PFSK-1 (cell line): ENCODE measurements at regions not wholly inside any gene's neighbourhood (a gene's known extent, or its start where the extent isn't known, plus 50 kb on each side); places are given as distances from the start of the nearest gene placed in this dataset.

Source experiments
- FOXP2 ChIP-seq: optimal IDR thresholded peaks from 2 replicates; pipeline ENCODE3; 2011; ENCODE audit warnings: borderline replicate concordance, control low read depth, inconsistent platforms; ENCODE audit not compliant: insufficient read depth; ENCODE audit errors: extremely low read length, extremely low read depth
- POLR2AphosphoS5 ChIP-seq: IDR thresholded peaks from 2 replicates; pipeline ENCODE4 v1.6.1; 2012; ENCODE audit warnings: low read depth, mild to moderate bottlenecking, control low read depth, low read length, moderate library complexity
- REST ChIP-seq, 2 experiments: IDR thresholded peaks; 2 replicates each; pipeline versions ENCODE4 v1.6.1 to v1.8.0; 2011 to 2012; ENCODE audit warnings: low read depth in 2 of 2, low read length in 2 of 2, control low read depth in 1 of 2, inconsistent platforms in 1 of 2, mild to moderate bottlenecking in 1 of 2, moderate library complexity in 1 of 2; ENCODE audit not compliant: insufficient read depth in 1 of 2
- SIN3A ChIP-seq: IDR thresholded peaks from 2 replicates; pipeline ENCODE4 v1.6.1; 2012; ENCODE audit warnings: mild to moderate bottlenecking, low read length, moderate library complexity, borderline replicate concordance; ENCODE audit not compliant: insufficient read depth
- TAF1 ChIP-seq: IDR thresholded peaks from 2 replicates; pipeline ENCODE4 v1.6.1; 2012; ENCODE audit warnings: low read length, control low read depth, borderline replicate concordance; ENCODE audit not compliant: insufficient read depth

- TF ChIP-seq SIN3A (no peak), REST (IDR thresholded peaks at IDR 0.05; ENCODE audit: insufficient read depth in 1 of 2, low read depth in 2 of 2, low read length in 2 of 2) (no peak), FOXP2 (no peak)
Observed at GRCh38 chr3:194029846-194030245, 106.1 kb upstream of the HES1 start.

- no peak for TF ChIP-seq REST (IDR thresholded peaks at IDR 0.05; ENCODE audit: insufficient read depth in 1 of 2, low read depth in 2 of 2, low read length in 2 of 2)
- TF ChIP-seq FOXP2, result no peak
- no peak for TF ChIP-seq SIN3A
- no peak for TF ChIP-seq TAF1
- TF ChIP-seq POLR2AphosphoS5, result no peak
Observed at GRCh38 chr3:194030372-194030771, 105.6 kb upstream of the HES1 start.

- TF ChIP-seq SIN3A (no peak), POLR2AphosphoS5 (no peak), TAF1 (no peak), REST (IDR thresholded peaks at IDR 0.05; ENCODE audit: insufficient read depth in 1 of 2, low read depth in 2 of 2, low read length in 2 of 2) (no peak), FOXP2 (no peak)
Observed at GRCh38 chr3:194031349-194031748, 104.6 kb upstream of the HES1 start.

GRCh38 chr3:194031867-194032635, 103.9 kb upstream of the HES1 start:
- TF ChIP-seq REST (IDR thresholded peaks at IDR 0.05; ENCODE audit: insufficient read depth in 1 of 2, low read depth in 2 of 2, low read length in 2 of 2) (no peak), FOXP2 (no peak), SIN3A (no peak), TAF1 (no peak), POLR2AphosphoS5 (no peak)
